Gastrocnemius medialis (tissue), 4 donors: ENCODE measurements at regions not wholly inside any gene's neighbourhood (a gene's known extent, or its start where the extent isn't known, plus 50 kb on each side); places are given as distances from the start of the nearest gene placed in this dataset.

Experiments used
- POLR2A ChIP-seq, 2 donors: fragments of 450-650 bp; IDR thresholded peaks; one replicate each; pipeline ENCODE4 v1.6.1; 2017; ENCODE audit warnings: antibody characterized with exemption in 2 of 2, mild to moderate bottlenecking in 2 of 2, moderate library complexity in 2 of 2
- TF ChIP-seq, protein P1 (sequence below), 5 experiments: fragments of 450-650 bp in 3 of 5; fragments of 200-600 bp in 2 of 5; sonication (generic) in 2 of 5; IDR thresholded peaks in 4 of 5; conservative IDR thresholded peaks in 1 of 5; 1 replicate in 4 of 5; 2 replicates in 1 of 5; pipeline ENCODE4 v1.5.1; 2016 to 2019; ENCODE audit warnings: antibody characterized with exemption in 5 of 5, mild to moderate bottlenecking in 3 of 5, moderate library complexity in 3 of 5

DNA sequence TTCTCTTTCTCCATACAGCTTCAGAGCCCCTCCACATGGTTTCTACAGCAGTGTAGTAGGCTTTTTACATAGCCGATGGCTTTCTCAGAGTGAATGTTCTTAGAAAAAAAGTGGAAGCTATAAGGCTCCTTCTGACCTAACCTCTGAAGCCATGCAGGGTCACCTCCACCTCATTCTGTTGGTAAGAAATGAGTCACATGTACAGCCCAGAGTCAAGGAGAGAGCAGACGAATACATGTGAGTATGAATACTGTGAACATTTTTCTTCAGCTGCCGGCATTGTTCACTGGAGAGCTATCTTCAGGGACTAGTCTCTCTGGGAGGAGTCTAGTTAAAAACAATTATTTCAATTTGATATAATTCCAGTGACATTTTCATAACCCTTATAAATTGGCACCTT lies 68.2 kb upstream of the THRB start:
- TF ChIP-seq, protein P1, sequence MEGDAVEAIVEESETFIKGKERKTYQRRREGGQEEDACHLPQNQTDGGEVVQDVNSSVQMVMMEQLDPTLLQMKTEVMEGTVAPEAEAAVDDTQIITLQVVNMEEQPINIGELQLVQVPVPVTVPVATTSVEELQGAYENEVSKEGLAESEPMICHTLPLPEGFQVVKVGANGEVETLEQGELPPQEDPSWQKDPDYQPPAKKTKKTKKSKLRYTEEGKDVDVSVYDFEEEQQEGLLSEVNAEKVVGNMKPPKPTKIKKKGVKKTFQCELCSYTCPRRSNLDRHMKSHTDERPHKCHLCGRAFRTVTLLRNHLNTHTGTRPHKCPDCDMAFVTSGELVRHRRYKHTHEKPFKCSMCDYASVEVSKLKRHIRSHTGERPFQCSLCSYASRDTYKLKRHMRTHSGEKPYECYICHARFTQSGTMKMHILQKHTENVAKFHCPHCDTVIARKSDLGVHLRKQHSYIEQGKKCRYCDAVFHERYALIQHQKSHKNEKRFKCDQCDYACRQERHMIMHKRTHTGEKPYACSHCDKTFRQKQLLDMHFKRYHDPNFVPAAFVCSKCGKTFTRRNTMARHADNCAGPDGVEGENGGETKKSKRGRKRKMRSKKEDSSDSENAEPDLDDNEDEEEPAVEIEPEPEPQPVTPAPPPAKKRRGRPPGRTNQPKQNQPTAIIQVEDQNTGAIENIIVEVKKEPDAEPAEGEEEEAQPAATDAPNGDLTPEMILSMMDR (IDR thresholded peaks at IDR 0.05 in 4 of 5, conservative IDR thresholded peaks at IDR 0.05 in 1 of 5), result no peak
- no peak for TF ChIP-seq POLR2A (IDR thresholded peaks at IDR 0.05)
